GM21515 (cell line): ENCODE measurements at regions not wholly inside any gene's neighbourhood (a gene's known extent, or its start where the extent isn't known, plus 50 kb on each side); places are given as distances from the start of the nearest gene placed in this dataset.
A peak's percentile ranks its signal among the peaks of the same experiment; 100 is the strongest.

Source experiments
- ATAC-seq: cut with Tn5 transposase; IDR thresholded peaks from one replicate; pipeline ENCODE4 v1.9.1; 2021; ENCODE audit not compliant: unreplicated experiment

GRCh38 chr10:110355141-110355831, 50.6 kb upstream of the SMNDC1 start:
- ATAC-seq = peak; percentile 36

DNA sequence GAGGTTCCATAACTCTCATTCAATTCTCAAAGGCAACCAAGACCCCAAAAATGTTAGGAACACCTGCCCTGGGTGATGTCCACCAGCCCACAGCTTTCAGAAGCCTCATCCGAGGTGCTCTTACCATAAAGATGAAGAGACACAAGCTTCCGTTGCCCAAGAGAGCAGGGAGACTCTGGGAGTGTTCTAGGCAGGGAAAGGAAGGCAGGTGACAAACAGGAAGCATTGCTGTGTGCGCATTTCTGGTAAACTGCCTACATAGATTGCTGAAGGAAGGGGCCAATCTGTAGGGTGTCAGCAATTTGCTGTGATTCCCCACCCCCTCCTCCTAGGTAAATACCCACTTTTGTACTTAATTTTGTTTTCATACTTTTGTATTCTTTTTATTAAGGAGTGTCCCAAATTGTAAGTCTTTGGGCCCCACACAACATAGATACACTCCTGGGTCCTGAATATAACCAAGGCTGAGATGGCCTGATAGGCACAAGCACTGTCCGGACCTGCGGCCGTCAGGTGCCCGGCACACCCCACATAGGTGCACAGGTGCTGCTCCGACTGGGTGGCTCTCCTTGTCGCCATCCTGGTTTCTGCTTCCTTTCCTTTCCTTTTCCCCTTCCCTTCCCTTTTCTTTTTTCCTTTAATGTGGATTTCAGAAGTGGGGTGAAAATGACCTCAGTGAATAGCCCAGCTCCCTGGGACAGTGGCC, 51.4 kb upstream of the SMNDC1 start:
- peak; percentile 18 for ATAC-seq

DNA sequence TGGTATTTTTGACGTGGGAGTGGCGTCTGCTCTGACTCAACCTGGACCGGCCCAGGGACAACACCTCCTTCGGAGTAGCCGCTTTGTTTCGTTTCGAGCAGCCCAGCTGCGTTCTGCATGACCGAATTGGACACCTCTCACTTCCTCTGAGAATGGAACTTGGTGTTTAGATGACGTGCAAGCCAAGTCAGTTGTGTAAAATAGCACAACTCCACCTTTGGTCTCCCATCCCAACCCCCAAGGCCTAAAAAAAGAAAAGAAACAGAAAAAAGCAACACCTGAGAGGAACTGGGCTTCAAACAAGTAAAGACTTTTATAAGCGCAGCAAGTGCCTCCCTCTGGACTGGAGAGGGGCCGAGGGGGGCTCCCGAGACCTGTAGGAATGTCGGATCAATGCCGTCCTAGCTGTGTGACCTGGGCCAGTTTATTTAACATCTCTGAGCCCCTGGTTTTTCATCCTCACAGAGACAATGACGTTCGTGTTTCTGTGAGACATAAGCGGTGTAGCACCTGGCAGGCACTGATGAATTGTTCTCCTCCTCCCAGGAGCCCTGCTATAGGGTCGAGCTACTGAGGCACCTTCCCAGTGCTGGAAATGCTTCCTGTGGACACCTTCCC, 52.0 kb upstream of the SMNDC1 start:
- ATAC-seq = peak; percentile 71

DNA sequence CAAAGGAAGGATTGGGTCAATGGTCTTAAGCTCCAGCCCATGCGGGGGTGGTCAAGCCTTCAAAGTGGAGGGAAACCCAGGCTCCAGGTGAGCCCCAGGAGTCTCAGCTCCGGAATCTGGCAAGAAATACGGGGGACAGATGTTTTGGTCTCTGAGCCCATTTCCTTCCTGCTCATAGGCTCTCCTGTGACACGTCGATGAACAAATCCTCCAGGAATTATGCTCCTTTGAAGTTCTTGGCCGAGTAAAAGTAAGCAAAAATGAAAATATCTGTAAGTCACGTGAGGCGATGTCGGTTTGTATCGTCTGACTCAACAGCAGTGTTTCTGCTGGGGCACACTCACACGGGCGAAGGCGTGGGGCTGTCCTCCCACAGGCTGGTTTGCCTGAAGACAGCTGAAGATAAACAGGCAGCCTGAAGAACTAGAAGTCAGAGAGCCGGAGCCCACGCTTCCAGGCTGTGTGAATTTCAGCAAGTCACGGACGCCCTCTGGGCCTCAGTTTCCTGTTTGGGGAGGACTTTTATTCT, 52.6 kb upstream of the SMNDC1 start:
- no peak for ATAC-seq

DNA sequence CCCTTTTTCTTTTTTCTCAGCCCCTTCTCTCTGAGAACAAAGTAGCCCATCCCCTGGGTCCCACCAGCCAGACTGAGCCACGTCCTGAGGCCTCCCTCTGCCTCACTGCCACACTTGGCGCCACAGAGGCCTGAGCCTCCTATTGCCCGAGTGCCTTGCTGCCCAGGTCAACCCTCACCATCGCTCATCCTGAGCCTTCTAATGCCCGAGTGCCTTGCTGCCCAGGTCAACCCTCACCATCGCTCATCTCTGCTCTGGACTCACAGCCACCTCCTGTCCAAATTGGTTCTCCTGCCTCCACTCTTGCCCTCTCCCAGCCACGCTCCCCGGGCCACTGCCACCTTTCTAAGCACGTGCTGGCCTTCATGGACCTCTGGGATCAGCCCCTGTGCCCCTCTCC, 53.2 kb upstream of the SMNDC1 start:
- no peak for ATAC-seq

DNA sequence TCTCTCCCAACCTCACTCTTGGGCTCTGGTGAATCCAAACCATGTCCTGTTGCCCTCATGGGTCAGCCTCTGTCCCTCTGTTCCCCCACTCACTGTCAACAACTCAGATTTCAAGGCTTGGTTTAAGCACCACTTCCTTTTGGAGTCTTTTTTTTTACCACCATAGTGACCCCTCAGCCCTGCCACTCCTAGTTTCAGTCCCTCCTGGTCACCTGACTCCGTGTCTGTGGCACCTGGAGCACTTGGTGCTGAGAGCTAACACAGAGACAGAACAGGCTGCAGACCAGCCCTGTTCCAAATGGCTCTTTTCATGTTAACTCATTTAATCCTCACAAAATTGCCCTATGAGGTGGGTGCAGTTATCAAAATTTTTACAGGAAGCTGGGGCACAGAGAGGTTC, 53.6 kb upstream of the SMNDC1 start:
- ATAC-seq = no peak

- ATAC-seq = no peak
These were observed 54.3 kb upstream of the SMNDC1 start for GRCh38 chr10:110358869-110359629.

GRCh38 chr10:110360857-110361474, 56.2 kb upstream of the SMNDC1 start:
- ATAC-seq = no peak

DNA sequence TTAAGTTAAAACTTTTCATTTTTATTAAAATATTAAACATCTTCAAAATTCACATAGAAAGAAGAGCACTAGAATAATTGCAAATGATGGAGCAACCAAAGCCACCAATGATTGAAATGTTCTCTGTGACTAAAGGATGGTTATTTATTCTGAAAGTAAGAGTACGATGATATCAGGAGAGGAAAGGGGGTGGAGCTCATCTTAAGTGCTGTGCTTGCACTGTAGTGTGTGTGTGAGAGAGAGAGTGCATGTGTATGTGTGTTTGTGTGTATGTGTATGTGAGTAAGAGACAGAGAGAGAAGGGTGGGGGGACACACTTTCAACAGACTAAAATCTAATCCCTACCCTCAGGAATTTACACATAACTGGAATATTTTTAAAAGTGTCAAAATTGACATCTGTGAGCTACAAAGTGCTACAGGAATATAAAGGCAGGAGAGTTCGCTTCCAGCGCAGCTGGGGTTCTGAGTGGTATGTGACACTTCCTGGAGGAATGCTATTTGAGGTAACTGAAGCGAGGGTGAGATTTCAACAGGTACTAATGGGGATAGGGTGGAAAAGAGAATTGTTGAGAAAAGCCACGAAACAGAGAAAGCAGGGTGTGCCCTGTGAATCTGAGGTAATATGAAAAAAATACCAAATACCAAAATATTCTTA, 57.2 kb upstream of the SMNDC1 start:
- no peak for ATAC-seq

- no peak for ATAC-seq
These were observed 59.1 kb upstream of the SMNDC1 start for GRCh38 chr10:110363572-110364411.

DNA sequence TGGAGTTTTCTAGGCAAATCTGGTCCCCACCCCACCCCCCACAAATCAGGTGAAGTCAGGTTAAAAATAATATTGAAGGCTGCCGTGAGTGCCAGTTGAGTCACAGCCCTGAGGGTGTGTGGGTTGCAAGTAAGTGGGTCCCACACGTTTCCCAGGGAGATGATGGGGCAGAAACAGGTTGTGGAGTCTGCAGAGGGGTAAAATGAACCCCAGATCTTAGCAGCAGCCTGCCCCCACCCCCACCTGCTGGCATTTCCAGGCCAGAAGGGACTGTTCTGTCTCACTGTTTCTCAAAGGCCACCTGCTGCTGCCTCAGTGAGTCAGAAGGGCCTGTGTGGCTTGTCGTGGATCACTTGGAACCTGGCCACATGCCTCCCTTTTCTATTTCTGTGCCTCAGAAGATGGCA, 59.8 kb upstream of the SMNDC1 start:
- ATAC-seq = no peak

DNA sequence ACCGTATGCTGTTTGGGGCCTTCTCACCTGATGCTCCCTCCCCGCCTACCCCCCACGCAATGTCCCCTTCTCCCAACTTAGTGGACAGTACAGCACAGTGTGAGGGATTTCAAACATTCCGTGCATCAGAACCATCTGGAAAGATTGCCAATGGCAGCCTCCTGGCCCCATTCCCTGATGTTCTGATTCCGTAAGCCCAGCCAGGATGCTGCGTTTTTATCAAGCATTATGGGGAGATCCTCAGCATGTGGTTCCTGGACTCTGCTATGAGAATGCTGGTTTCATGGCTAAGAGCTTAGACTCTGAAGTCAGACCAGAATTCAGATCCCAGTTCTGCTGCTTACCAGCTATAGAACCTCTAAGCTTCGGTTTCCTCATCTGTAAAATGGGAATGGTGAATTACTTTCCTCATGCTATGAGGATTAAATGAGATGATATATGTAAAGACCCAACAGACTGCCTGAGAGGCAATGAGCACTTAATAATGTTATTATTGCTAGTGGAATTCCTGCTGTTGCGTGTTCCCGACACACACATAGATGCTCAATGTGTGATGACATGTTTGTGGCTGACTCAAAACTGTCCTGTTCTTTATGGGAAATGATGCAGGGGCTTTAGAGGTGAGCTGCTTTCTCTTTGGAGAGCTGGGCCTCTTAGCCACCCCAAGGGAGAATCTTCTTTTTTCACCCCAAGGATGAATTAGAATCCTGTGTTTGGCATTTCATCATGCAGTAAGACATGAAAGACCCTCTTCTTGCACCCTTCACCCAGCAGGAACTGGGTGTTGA, 60.8 kb upstream of the SMNDC1 start:
- ATAC-seq = no peak

GRCh38 chr10:110366635-110367034, 61.9 kb upstream of the SMNDC1 start:
- ATAC-seq = no peak

DNA sequence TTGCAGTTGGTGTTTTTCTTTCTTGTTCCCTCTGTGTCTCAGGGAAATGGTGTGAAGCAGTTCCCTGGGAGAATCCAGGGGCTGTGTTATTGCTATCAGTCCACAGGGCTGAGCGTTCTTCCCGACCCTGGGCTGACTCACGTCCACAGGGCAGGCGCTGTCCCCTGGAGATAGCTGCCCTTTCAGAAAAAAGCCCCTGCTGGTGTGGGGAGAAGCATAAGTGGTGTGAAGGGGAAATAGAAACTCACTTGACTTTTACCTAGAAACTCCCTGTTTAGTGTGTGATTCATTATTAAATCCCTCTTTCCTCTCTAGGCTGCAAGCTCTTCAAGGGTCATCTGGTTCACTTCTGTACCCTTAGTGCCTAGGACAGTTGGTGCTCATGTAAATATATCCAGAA, 63.3 kb upstream of the SMNDC1 start:
- no peak for ATAC-seq

DNA sequence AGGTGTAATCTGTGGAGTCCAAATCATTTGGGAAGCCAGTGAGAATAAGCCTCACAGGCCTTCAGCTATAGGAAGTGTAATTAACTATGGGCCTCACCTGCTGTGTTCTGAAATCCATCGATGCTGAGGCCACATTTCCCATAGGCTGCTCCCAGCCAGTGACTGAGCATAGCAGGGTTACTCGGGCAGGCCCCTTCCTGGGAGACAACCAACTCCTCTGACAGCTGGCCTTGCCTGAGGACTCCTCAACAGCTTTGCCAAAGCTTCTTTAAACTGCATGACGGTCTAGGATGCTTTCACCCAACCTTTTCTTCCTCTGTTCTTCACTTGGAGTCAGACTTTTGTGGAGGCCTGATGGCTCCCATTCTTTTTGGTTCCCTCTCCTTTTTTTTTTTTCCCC, 63.8 kb upstream of the SMNDC1 start:
- no peak for ATAC-seq

GRCh38 chr10:110370006-110370405, 65.3 kb upstream of the SMNDC1 start:
- ATAC-seq = no peak

GRCh38 chr10:110372656-110373055, 67.9 kb upstream of the SMNDC1 start:
- ATAC-seq = no peak

GRCh38 chr10:110373059-110373458, 68.3 kb upstream of the SMNDC1 start:
- no peak for ATAC-seq
